Naive thymus-derived CD4-positive, alpha-beta T cell (primary cell): ENCODE measurements at regions not wholly inside any gene's neighbourhood (a gene's known extent, or its start where the extent isn't known, plus 50 kb on each side); places are given as distances from the start of the nearest gene placed in this dataset.
A peak's percentile ranks its signal among the peaks of the same experiment; 100 is the strongest.

Experiments
- ATAC-seq: fragments of 150-1000 bp; cut with Tn5 transposase; 2 replicates; pipeline ENCODE4 v1.10.0; 2021; ENCODE audit warnings: mild to moderate bottlenecking, moderate library complexity
- CTCF ChIA-PET: fragments of 350-600 bp; sonication (Branson Sonifier 250); formaldehyde crosslinking; loops from one replicate; lab custom pipeline; 2021; ENCODE audit warnings: antibody characterized with exemption; lab: Charles Lee
- POLR2A ChIA-PET: fragments of 350-600 bp; sonication (Branson Sonifier 250); formaldehyde crosslinking; loops from one replicate; lab custom pipeline; 2021; ENCODE audit warnings: antibody characterized with exemption, inconsistent platforms; lab: Charles Lee
- DNase-seq, 9 donors: peaks; one replicate each; pipeline versions ENCODE4 v3.0.0 to v3.0.0-alpha.2; 2020 to 2022; ENCODE audit warnings: mixed read lengths in 1 of 9
- H3K27ac ChIP-seq: one replicate; pipeline ENCODE4 v1.7.0; 2013; ENCODE audit warnings: mild to moderate bottlenecking, low read depth, low read length, moderate library complexity
- H3K27me3 ChIP-seq, 2 donors: one replicate each; pipeline ENCODE4 v1.7.0; 2013; ENCODE audit warnings: low read length in 2 of 2, mild to moderate bottlenecking in 2 of 2, moderate library complexity in 2 of 2; ENCODE audit not compliant: control insufficient read depth in 2 of 2, insufficient read depth in 2 of 2
- H3K36me3 ChIP-seq, 3 experiments: 1 replicate in 2 of 3; 2 replicates in 1 of 3; pipeline ENCODE4 v1.7.0; 2013; ENCODE audit warnings: low read length in 3 of 3, mild to moderate bottlenecking in 3 of 3, moderate library complexity in 1 of 3; ENCODE audit not compliant: insufficient read depth in 3 of 3, control insufficient read depth in 2 of 3
- H3K4me1 ChIP-seq, 2 donors: one replicate each; pipeline ENCODE4 v1.7.0; 2013; ENCODE audit warnings: low read length in 2 of 2, mild to moderate bottlenecking in 2 of 2, moderate library complexity in 1 of 2; ENCODE audit not compliant: control insufficient read depth in 2 of 2, insufficient read depth in 2 of 2
- H3K4me3 ChIP-seq: 2 replicates; pipeline ENCODE4 v1.7.0; 2013; ENCODE audit warnings: mild to moderate bottlenecking, low read length
- H3K9me3 ChIP-seq, 3 experiments: 1 replicate in 2 of 3; 2 replicates in 1 of 3; pipeline ENCODE4 v1.7.0; 2013; ENCODE audit warnings: low read length in 3 of 3; ENCODE audit not compliant: control insufficient read depth in 2 of 3
- H3K27ac Mint-ChIP-seq, 9 donors: one replicate each; pipeline ENCODE4 v1.8.0; 2020 to 2022; ENCODE audit warnings: mixed read lengths in 9 of 9, mild to moderate bottlenecking in 8 of 9, moderate library complexity in 5 of 9, inconsistent platforms in 2 of 9
- H3K27me3 Mint-ChIP-seq, 5 donors: one replicate each; pipeline ENCODE4 v1.8.0; 2021 to 2022; ENCODE audit warnings: mixed read lengths in 5 of 5, mild to moderate bottlenecking in 1 of 5
- H3K36me3 Mint-ChIP-seq, 5 donors: one replicate each; pipeline ENCODE4 v1.8.0; 2020 to 2022; ENCODE audit warnings: mixed read lengths in 5 of 5, mild to moderate bottlenecking in 3 of 5, inconsistent platforms in 1 of 5
- H3K4me1 Mint-ChIP-seq, 7 donors: one replicate each; pipeline ENCODE4 v1.8.0; 2020 to 2022; ENCODE audit warnings: mixed read lengths in 7 of 7, mild to moderate bottlenecking in 3 of 7, inconsistent platforms in 1 of 7
- H3K4me3 Mint-ChIP-seq, 10 donors: one replicate each; pipeline ENCODE4 v1.8.0; 2020 to 2022; ENCODE audit warnings: mild to moderate bottlenecking in 10 of 10, mixed read lengths in 10 of 10, moderate library complexity in 6 of 10, inconsistent platforms in 2 of 10
- H3K9me3 Mint-ChIP-seq, 11 donors: one replicate each; pipeline ENCODE4 v1.8.0; 2020 to 2022; ENCODE audit warnings: mixed read lengths in 11 of 11, mild to moderate bottlenecking in 4 of 11, inconsistent platforms in 1 of 11, moderate library complexity in 1 of 11
- intact Hi-C, 2 donors: fragments of 100-400 bp; cut with micrococcal nuclease; formaldehyde crosslinking; loops; one replicate each; pipeline ENCODE4 v1.15.1; 2023

- POLR2A ChIA-PET = no interaction called here
- DNase-seq = no peak
- H3K27me3 ChIP-seq = no peaks in the 10 kb centered on the region
- ATAC-seq = no peak
- CTCF ChIA-PET = no interaction called here
- peaks cover 0 to 2% (median 0%) of the 10 kb centered on the region in 11 donors for H3K9me3 Mint-ChIP-seq
- no peak overlapping the region for H3K4me3 ChIP-seq
- H3K4me3 Mint-ChIP-seq = no peak overlapping the region
- H3K9me3 ChIP-seq = no peaks in the 10 kb centered on the region
- H3K36me3 Mint-ChIP-seq = no peaks in the 10 kb centered on the region
- H3K4me1 ChIP-seq = no peaks in the 10 kb centered on the region
- H3K36me3 ChIP-seq = no peaks in the 10 kb centered on the region
- no peak overlapping the region for H3K27ac Mint-ChIP-seq
- H3K27me3 Mint-ChIP-seq = no peaks in the 10 kb centered on the region
- H3K4me1 Mint-ChIP-seq = peaks cover 10 to 22% (median 20%) of the 10 kb centered on the region in 7 donors
- intact Hi-C loops = loop anchor here in 1 of 2 donors (10.0 kb wide), 1 partner anchor 177 kb away; no protein-coding TSS in a partner anchor
- no peak overlapping the region for H3K27ac ChIP-seq
Measured at GRCh38 chr20:24737212-24737850, 211.7 kb upstream of the CST7 start.

GRCh38 chr20:24738058-24738775, 210.9 kb upstream of the CST7 start:
- H3K9me3 Mint-ChIP-seq = peaks cover 0 to 2% (median 0%) of the 10 kb centered on the region in 11 donors
- no peaks in the 10 kb centered on the region for H3K9me3 ChIP-seq
- no peaks in the 10 kb centered on the region for H3K4me1 ChIP-seq
- no peaks in the 10 kb centered on the region for H3K27me3 Mint-ChIP-seq
- H3K4me3 Mint-ChIP-seq = peak overlapping the region in 1 of 10 donors; percentile 34
- ATAC-seq (peak; percentile 33), DNase-seq (no peak)
- no peaks in the 10 kb centered on the region for H3K27me3 ChIP-seq
- ChIA-PET POLR2A (no interaction called here), CTCF (no interaction called here)
- peak overlapping the region in 5 of 9 donors; percentile 79 to 94 (median 88) for H3K27ac Mint-ChIP-seq
- H3K4me1 Mint-ChIP-seq = peaks cover 10 to 22% (median 20%) of the 10 kb centered on the region in 7 donors
- H3K27ac ChIP-seq = no peak overlapping the region
- no peaks in the 10 kb centered on the region for H3K36me3 Mint-ChIP-seq
- no peaks in the 10 kb centered on the region for H3K36me3 ChIP-seq
- H3K4me3 ChIP-seq = no peak overlapping the region
- intact Hi-C loops = loop anchor here in 1 of 2 donors (10.0 kb wide), 1 partner anchor 177 kb away; no protein-coding TSS in a partner anchor

GRCh38 chr20:24738981-24739633, 210.0 kb upstream of the CST7 start:
- CTCF ChIA-PET = no interaction called here
- DNase-seq = peak in 5 of 9 donors; percentile 3 to 46 (median 10)
- no peak for ATAC-seq
- Mint-ChIP-seq H3K36me3 (no peaks in the 10 kb centered on the region), H3K9me3 (peaks cover 0 to 2% (median 0%) of the 10 kb centered on the region in 11 donors), H3K27ac (peak overlapping the region; percentile 40 to 94 (median 82)), H3K4me3 (peak overlapping the region; percentile 47 to 86 (median 71)), H3K27me3 (no peaks in the 10 kb centered on the region), H3K4me1 (peaks cover 10 to 22% (median 20%) of the 10 kb centered on the region in 7 donors)
- Histone ChIP-seq H3K4me3 (peak overlapping the region; percentile 29), H3K36me3 (no peaks in the 10 kb centered on the region), H3K27me3 (no peaks in the 10 kb centered on the region), H3K9me3 (no peaks in the 10 kb centered on the region), H3K27ac (no peak overlapping the region), H3K4me1 (no peaks in the 10 kb centered on the region)
- POLR2A ChIA-PET = no interaction called here
- intact Hi-C loops = loop anchor here in 1 of 2 donors (10.0 kb wide), 1 partner anchor 176 kb away; no protein-coding TSS in a partner anchor

- Histone ChIP-seq H3K4me3 (no peak overlapping the region), H3K36me3 (no peaks in the 10 kb centered on the region), H3K4me1 (no peaks in the 10 kb centered on the region), H3K27me3 (no peaks in the 10 kb centered on the region), H3K9me3 (no peaks in the 10 kb centered on the region), H3K27ac (no peak overlapping the region)
- DNase-seq = no peak
- ChIA-PET CTCF (interaction anchor here (0.7 kb wide), 1 partner anchor 139 kb away, joined by 3 read pairs; no protein-coding TSS in a partner anchor), POLR2A (no interaction called here)
- Mint-ChIP-seq H3K9me3 (peaks cover 0 to 2% (median 0%) of the 10 kb centered on the region in 11 donors), H3K27ac (peak overlapping the region; percentile 32 to 94 (median 80)), H3K36me3 (no peaks in the 10 kb centered on the region), H3K4me1 (peaks cover 10 to 22% (median 20%) of the 10 kb centered on the region in 7 donors), H3K4me3 (peak overlapping the region in 7 of 10 donors; percentile 62 to 86 (median 71)), H3K27me3 (no peaks in the 10 kb centered on the region)
- intact Hi-C loops = loop anchor here in 1 of 2 donors (10.0 kb wide), 1 partner anchor 175 kb away; no protein-coding TSS in a partner anchor
- no peak for ATAC-seq
Measured at GRCh38 chr20:24739746-24740145, 209.3 kb upstream of the CST7 start.

- peak overlapping the region in 1 of 9 donors; percentile 40 for H3K27ac Mint-ChIP-seq
- H3K9me3 ChIP-seq = no peaks in the 10 kb centered on the region
- no peak overlapping the region for H3K27ac ChIP-seq
- H3K4me1 Mint-ChIP-seq = peaks cover 10 to 22% (median 20%) of the 10 kb centered on the region in 7 donors
- POLR2A ChIA-PET = no interaction called here
- no peak overlapping the region for H3K4me3 ChIP-seq
- DNase-seq (no peak), ATAC-seq (no peak)
- no peaks in the 10 kb centered on the region for H3K27me3 ChIP-seq
- H3K9me3 Mint-ChIP-seq = peaks cover 0 to 2% (median 0%) of the 10 kb centered on the region in 11 donors
- H3K4me3 Mint-ChIP-seq = no peak overlapping the region
- intact Hi-C loops = no loop called here
- H3K36me3 Mint-ChIP-seq = no peaks in the 10 kb centered on the region
- peaks cover 0 to 3% (median 0%) of the 10 kb centered on the region in 5 donors for H3K27me3 Mint-ChIP-seq
- H3K4me1 ChIP-seq = no peaks in the 10 kb centered on the region
- CTCF ChIA-PET = no interaction called here
- H3K36me3 ChIP-seq = no peaks in the 10 kb centered on the region
Measured at GRCh38 chr20:24741493-24742072, 207.5 kb upstream of the CST7 start.

GRCh38 chr20:24742436-24742835, 206.6 kb upstream of the CST7 start:
- ChIA-PET POLR2A (no interaction called here), CTCF (no interaction called here)
- H3K9me3 Mint-ChIP-seq = peaks cover 0 to 2% (median 0%) of the 10 kb centered on the region in 11 donors
- H3K27ac Mint-ChIP-seq = no peak overlapping the region
- Histone ChIP-seq H3K4me1 (no peaks in the 10 kb centered on the region), H3K4me3 (no peak overlapping the region), H3K27ac (no peak overlapping the region), H3K36me3 (no peaks in the 10 kb centered on the region), H3K27me3 (no peaks in the 10 kb centered on the region), H3K9me3 (no peaks in the 10 kb centered on the region)
- ATAC-seq = no peak
- no peak for DNase-seq
- intact Hi-C loops = no loop called here
- H3K4me3 Mint-ChIP-seq = no peak overlapping the region
- H3K27me3 Mint-ChIP-seq = peaks cover 0 to 11% (median under 1%) of the 10 kb centered on the region in 5 donors
- H3K4me1 Mint-ChIP-seq = peaks cover 10 to 29% (median 22%) of the 10 kb centered on the region in 7 donors
- H3K36me3 Mint-ChIP-seq = no peaks in the 10 kb centered on the region
